GM13976 (cell line): ENCODE measurements at regions not wholly inside any gene's neighbourhood (a gene's known extent, or its start where the extent isn't known, plus 50 kb on each side); places are given as distances from the start of the nearest gene placed in this dataset.
"Not testable (repeated sequence)": the region's sequence is repeated elsewhere in the genome, so short reads cannot be mapped to it uniquely, and the experiment has no call there.

Experiments used
- DNase-seq: peaks from one replicate; pipeline ENCODE4 v3.0.0; 2012; ENCODE audit warnings: low spot score
- CTCF ChIP-seq: IDR thresholded peaks from 2 replicates; pipeline ENCODE4 v1.5.1; 2012; ENCODE audit warnings: borderline replicate concordance, mild to moderate bottlenecking; ENCODE audit not compliant: insufficient read depth; ENCODE audit errors: extremely low read depth, missing control alignments, control extremely low read depth
- in situ Hi-C: fragments of 300-500 bp; cut with MboI; formaldehyde crosslinking; loops from one replicate; pipeline ENCODE4 v1.12.0; 2022; ENCODE audit warnings: low sequenced_read_pairs, mixed read lengths, inconsistent platforms; ENCODE audit not compliant: unreplicated experiment

- DNase-seq, result no peak
- no peak for TF ChIP-seq CTCF
These were observed 195.1 kb downstream of the TXNL1 start for GRCh38 chr18:56443166-56443907.

GRCh38 chr18:56438480-56438879 lies 199.9 kb downstream of the TXNL1 start:
- in situ Hi-C loops, DNase-seq: not testable (repeated sequence)

More at GRCh38 chr18:56443166-56443907, 195.1 kb downstream of the TXNL1 start:
- in situ Hi-C loops, result no loop called here

DNA sequence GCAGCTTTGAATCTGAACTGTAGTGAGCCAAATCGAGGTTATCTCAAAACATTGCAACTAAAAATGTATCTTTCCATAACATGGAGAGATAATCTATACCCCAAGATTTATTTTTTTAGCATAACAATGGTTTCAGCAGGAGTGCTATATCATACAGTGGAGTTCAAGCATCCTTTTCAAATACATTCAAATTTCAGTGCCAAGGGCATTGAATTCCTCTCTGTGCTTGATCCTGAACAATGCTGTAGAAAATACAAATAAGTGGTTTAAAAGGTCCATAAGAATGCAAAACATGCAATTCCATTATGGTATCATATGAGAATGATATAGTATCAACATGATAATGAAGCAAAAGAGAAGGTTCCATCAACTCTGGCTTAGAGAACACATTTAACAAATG lies 201.7 kb downstream of the TXNL1 start:
- no peak for TF ChIP-seq CTCF
- DNase-seq, result no peak
- in situ Hi-C loops, result no loop called here

GRCh38 chr18:56433919-56434318 lies 204.5 kb downstream of the TXNL1 start:
- in situ Hi-C loops, result no loop called here
- TF ChIP-seq CTCF, result no peak
- DNase-seq, result no peak

DNA sequence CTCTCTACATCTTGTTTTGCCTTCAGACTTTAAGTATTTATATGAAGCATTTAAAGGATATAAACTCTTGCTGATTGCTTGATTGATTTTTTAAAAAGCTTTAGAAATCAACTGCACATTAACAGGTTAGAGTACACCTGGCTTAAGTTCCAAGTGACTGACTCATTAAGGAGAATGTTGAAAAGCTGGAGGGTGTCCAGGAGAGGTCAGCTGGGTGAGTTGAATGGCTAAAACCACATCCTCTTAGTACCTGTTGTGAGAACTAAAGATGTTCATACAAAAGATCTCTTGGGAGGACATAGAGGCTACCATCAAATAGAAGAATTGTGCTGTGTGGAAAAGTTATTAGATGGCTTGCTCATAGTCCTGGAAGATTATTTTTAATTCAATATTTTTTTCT lies 206.8 kb downstream of the TXNL1 start:
- no peak for DNase-seq
- no peak for TF ChIP-seq CTCF
- in situ Hi-C loops, result no loop called here

GRCh38 chr18:56423626-56424025 lies 214.8 kb downstream of the TXNL1 start:
- DNase-seq, result no peak
- in situ Hi-C loops, result no loop called here
- TF ChIP-seq CTCF, result no peak

- DNase-seq, result no peak
- TF ChIP-seq CTCF, result no peak
- in situ Hi-C loops, result no loop called here
These were observed 216.7 kb downstream of the TXNL1 start for GRCh38 chr18:56421647-56422046.

GRCh38 chr18:56420868-56421267 lies 217.5 kb downstream of the TXNL1 start:
- DNase-seq, in situ Hi-C loops: not testable (repeated sequence)
